B cell (primary cell): ENCODE measurements at regions not wholly inside any gene's neighbourhood (a gene's known extent, or its start where the extent isn't known, plus 50 kb on each side); places are given as distances from the start of the nearest gene placed in this dataset.

ENCODE experiments used
- ATAC-seq: fragments of 200-7000 bp; cut with Tn5 transposase; one replicate; pipeline ENCODE4 v1.10.0; 2021; ENCODE audit warnings: low read depth, mild to moderate bottlenecking, moderate number of reproducible peaks, moderate library complexity
- CTCF ChIA-PET: fragments of 350-600 bp; sonication (Branson Sonifier 250); formaldehyde crosslinking; loops from one replicate; lab custom pipeline; 2021; ENCODE audit warnings: antibody characterized with exemption, inconsistent platforms; lab: Charles Lee
- POLR2A ChIA-PET: fragments of 350-600 bp; sonication (Branson Sonifier 250); formaldehyde crosslinking; loops from one replicate; lab custom pipeline; 2021; ENCODE audit warnings: antibody characterized with exemption; lab: Charles Lee
- DNase-seq: peaks from one replicate; pipeline ENCODE4 v3.0.0; 2013
- H2AFZ ChIP-seq: 2 replicates; pipeline ENCODE4 v1.6.1; 2012; ENCODE audit warnings: mild to moderate bottlenecking, low read depth, low read length; ENCODE audit not compliant: insufficient read depth, poor library complexity, severe bottlenecking
- H3K27ac ChIP-seq, 2 donors: 1 replicate in 1 of 2; 2 replicates in 1 of 2; pipeline ENCODE4 v1.5.1; 2012 to 2013; ENCODE audit warnings: low read length in 2 of 2, mild to moderate bottlenecking in 2 of 2, moderate library complexity in 1 of 2
- H3K27me3 ChIP-seq, 4 experiments: fragments of 200-600 bp in 1 of 4; sonication (generic) in 1 of 4; replicated peaks in 1 of 4; 1 replicate in 2 of 4; 2 replicates in 2 of 4; pipeline versions ENCODE4 v1.6.1 to v1.7.0; 2013 to 2016; ENCODE audit warnings: low read length in 3 of 4, mild to moderate bottlenecking in 2 of 4, mixed read lengths in 1 of 4, moderate library complexity in 1 of 4; ENCODE audit not compliant: insufficient read depth in 4 of 4, control insufficient read depth in 3 of 4; ENCODE audit errors: control extremely low read depth in 1 of 4
- H3K36me3 ChIP-seq, 2 experiments: replicated peaks in 1 of 2; 1 replicate in 1 of 2; 2 replicates in 1 of 2; pipeline versions ENCODE4 v1.6.1 to v1.7.1; 2013; ENCODE audit warnings: low read length in 1 of 2; ENCODE audit not compliant: insufficient read depth in 2 of 2, control insufficient read depth in 1 of 2; ENCODE audit errors: control extremely low read depth in 1 of 2, extremely low read depth in 1 of 2
- H3K4me1 ChIP-seq, 2 donors: fragments of 200-600 bp in 1 of 2; sonication (generic) in 1 of 2; 1 replicate in 1 of 2; 2 replicates in 1 of 2; pipeline versions ENCODE4 v1.5.1 to v1.6.1; 2013 to 2017; ENCODE audit warnings: low read length in 2 of 2; ENCODE audit not compliant: control insufficient read depth in 2 of 2, insufficient read depth in 2 of 2
- H3K4me2 ChIP-seq: replicated peaks from 2 replicates; pipeline ENCODE3; 2012; ENCODE audit warnings: mild to moderate bottlenecking, low read depth, low read length; ENCODE audit not compliant: poor library complexity, severe bottlenecking
- H3K4me3 ChIP-seq, 5 experiments: fragments of 200-600 bp in 1 of 5; sonication (generic) in 1 of 5; 1 replicate in 3 of 5; 2 replicates in 2 of 5; pipeline versions ENCODE4 v1.5.1 to v1.7.0; 2011 to 2016; ENCODE audit warnings: low read length in 4 of 5, mild to moderate bottlenecking in 4 of 5, low read depth in 2 of 5, control low read depth in 1 of 5, moderate library complexity in 1 of 5; ENCODE audit not compliant: insufficient read depth in 1 of 5; ENCODE audit errors: control extremely low read depth in 1 of 5, extremely low read depth in 1 of 5
- H3K79me2 ChIP-seq: fragments of 200-600 bp; sonication (generic); one replicate; pipeline ENCODE4 v1.6.0; 2016; ENCODE audit warnings: low read length; ENCODE audit not compliant: control insufficient read depth, insufficient read depth
- H3K9ac ChIP-seq: fragments of 200-600 bp; sonication (generic); 2 replicates; pipeline ENCODE4 v1.6.1; 2017; ENCODE audit warnings: mild to moderate bottlenecking, low read length, moderate library complexity
- H3K9me3 ChIP-seq, 3 donors: one replicate each; pipeline versions ENCODE4 v1.6.1 to v1.7.1; 2013; ENCODE audit warnings: low read length in 2 of 3; ENCODE audit not compliant: control insufficient read depth in 2 of 3, insufficient read depth in 1 of 3; ENCODE audit errors: control extremely low read depth in 1 of 3
- H4K20me1 ChIP-seq: 2 replicates; pipeline ENCODE4 v1.6.0; 2012; ENCODE audit warnings: mild to moderate bottlenecking, low read length; ENCODE audit not compliant: insufficient read depth, control insufficient read depth, poor library complexity, severe bottlenecking
- H3K27ac Mint-ChIP-seq: one replicate; pipeline ENCODE4 v1.8.0; 2021; ENCODE audit warnings: mixed read lengths
- H3K27me3 Mint-ChIP-seq: one replicate; pipeline ENCODE4 v1.8.0; 2021; ENCODE audit warnings: mixed read lengths
- H3K4me1 Mint-ChIP-seq: one replicate; pipeline ENCODE4 v1.8.0; 2021; ENCODE audit warnings: mixed read lengths
- H3K4me3 Mint-ChIP-seq: one replicate; pipeline ENCODE4 v1.8.0; 2021; ENCODE audit warnings: mixed read lengths
- H3K9me3 Mint-ChIP-seq: one replicate; pipeline ENCODE4 v1.8.0; 2022; ENCODE audit warnings: mixed read lengths; ENCODE audit not compliant: insufficient read depth
- EZH2 ChIP-seq: IDR thresholded peaks from 2 replicates; pipeline ENCODE4 v1.6.1; 2012; ENCODE audit warnings: borderline replicate concordance, low read depth, mild to moderate bottlenecking, moderate library complexity, low read length; ENCODE audit not compliant: insufficient read depth, poor library complexity, severe bottlenecking
- WGBS: methylation state at CpG from one replicate; pipeline ENCODE4 v1.1.5; 2013; ENCODE audit warnings: missing lambda C conversion rate; ENCODE audit not compliant: insufficient coverage; 5-methylcytosine and 5-hydroxymethylcytosine counted together
- intact Hi-C: fragments of 100-400 bp; cut with micrococcal nuclease; formaldehyde crosslinking; loops from one replicate; pipeline ENCODE4 v1.10.0; 2022
- TF ChIP-seq, protein P1 (sequence below): fragments of 200-600 bp; IDR thresholded peaks from one replicate; pipeline ENCODE4 v1.8.0; 2022; ENCODE audit warnings: antibody characterized with exemption, mild to moderate bottlenecking

DNA sequence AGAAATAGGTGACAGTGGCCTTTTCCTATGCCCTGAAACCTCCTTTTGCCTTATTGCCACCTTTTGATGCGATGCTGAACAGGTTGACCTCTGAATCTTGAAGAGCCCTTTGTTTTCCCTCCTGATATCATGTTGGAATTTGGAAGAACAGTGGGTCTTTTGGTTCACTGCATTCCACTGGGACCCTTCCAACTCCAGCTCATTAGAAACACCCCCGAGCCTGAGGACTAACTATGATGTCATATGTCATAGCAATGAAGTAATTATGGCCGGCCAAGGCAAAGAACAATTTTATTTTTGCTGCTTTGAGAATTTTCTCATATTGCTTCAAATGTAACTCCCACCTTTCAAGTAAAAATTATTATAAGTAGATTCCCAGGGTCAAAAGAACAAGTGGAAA is 353.4 kb upstream of the JAG1 start:
- ChIA-PET CTCF (no interaction called here), POLR2A (no interaction called here)
- Histone ChIP-seq H2AFZ (no peak overlapping the region), H4K20me1 (no peaks in the 10 kb centered on the region), H3K4me1 (no peaks in the 10 kb centered on the region), H3K79me2 (no peaks in the 10 kb centered on the region), H3K4me2 (no peak overlapping the region), H3K9ac (no peak overlapping the region), H3K4me3 (no peak overlapping the region), H3K36me3 (no peaks in the 10 kb centered on the region), H3K9me3 (no peaks in the 10 kb centered on the region), H3K27ac (no peak overlapping the region), H3K27me3 (no peaks in the 10 kb centered on the region)
- ATAC-seq: no peak
- no peaks in the 10 kb centered on the region for H3K27me3 Mint-ChIP-seq
- no peak overlapping the region for H3K27ac Mint-ChIP-seq
- intact Hi-C loops: no loop called here
- no peak for TF ChIP-seq EZH2
- TF ChIP-seq, protein P1, sequence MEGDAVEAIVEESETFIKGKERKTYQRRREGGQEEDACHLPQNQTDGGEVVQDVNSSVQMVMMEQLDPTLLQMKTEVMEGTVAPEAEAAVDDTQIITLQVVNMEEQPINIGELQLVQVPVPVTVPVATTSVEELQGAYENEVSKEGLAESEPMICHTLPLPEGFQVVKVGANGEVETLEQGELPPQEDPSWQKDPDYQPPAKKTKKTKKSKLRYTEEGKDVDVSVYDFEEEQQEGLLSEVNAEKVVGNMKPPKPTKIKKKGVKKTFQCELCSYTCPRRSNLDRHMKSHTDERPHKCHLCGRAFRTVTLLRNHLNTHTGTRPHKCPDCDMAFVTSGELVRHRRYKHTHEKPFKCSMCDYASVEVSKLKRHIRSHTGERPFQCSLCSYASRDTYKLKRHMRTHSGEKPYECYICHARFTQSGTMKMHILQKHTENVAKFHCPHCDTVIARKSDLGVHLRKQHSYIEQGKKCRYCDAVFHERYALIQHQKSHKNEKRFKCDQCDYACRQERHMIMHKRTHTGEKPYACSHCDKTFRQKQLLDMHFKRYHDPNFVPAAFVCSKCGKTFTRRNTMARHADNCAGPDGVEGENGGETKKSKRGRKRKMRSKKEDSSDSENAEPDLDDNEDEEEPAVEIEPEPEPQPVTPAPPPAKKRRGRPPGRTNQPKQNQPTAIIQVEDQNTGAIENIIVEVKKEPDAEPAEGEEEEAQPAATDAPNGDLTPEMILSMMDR: no peak
- DNase-seq: no peak
- no CpG with 5 or more reads among the region's 3 CpGs for WGBS
- H3K9me3 Mint-ChIP-seq: no peaks in the 10 kb centered on the region
- no peaks in the 10 kb centered on the region for H3K4me1 Mint-ChIP-seq
- H3K4me3 Mint-ChIP-seq: no peak overlapping the region

DNA sequence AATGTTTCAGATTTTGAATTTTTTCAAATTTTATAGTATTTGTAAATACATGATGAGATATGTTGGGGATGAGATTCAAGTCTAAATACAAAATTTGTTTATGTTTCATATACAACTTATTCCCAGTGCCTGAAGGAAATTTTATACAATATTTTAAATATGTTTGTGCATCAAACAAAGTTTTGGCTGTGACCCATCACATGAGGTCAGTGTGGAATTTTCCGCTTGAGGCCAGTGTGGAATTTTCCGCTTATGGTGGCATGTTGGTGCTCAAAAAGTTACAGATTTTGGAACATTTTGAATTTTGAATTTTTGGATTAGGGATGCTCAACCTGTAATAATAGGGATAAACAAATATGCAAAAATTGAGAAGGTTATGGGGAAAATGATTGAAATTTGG is 356.6 kb upstream of the JAG1 start:
- Histone ChIP-seq H3K79me2 (no peaks in the 10 kb centered on the region), H3K27ac (no peak overlapping the region), H3K9ac (no peak overlapping the region), H3K36me3 (no peaks in the 10 kb centered on the region), H3K4me3 (no peak overlapping the region), H4K20me1 (no peaks in the 10 kb centered on the region), H3K9me3 (no peaks in the 10 kb centered on the region), H3K4me2 (no peak overlapping the region), H3K4me1 (no peaks in the 10 kb centered on the region), H3K27me3 (no peaks in the 10 kb centered on the region), H2AFZ (no peak overlapping the region)
- no peak for DNase-seq
- ChIA-PET CTCF (no interaction called here), POLR2A (no interaction called here)
- intact Hi-C loops: no loop called here
- no peaks in the 10 kb centered on the region for H3K27me3 Mint-ChIP-seq
- WGBS: 94% methylated on average over 2 of the region's 2 CpGs
- ATAC-seq: no peak
- TF ChIP-seq, protein P1: no peak
- TF ChIP-seq EZH2: no peak
- H3K4me1 Mint-ChIP-seq: no peaks in the 10 kb centered on the region
- H3K4me3 Mint-ChIP-seq: no peak overlapping the region
- H3K27ac Mint-ChIP-seq: no peak overlapping the region
- H3K9me3 Mint-ChIP-seq: peaks cover 5% of the 10 kb centered on the region
